Body of pancreas (tissue), 4 donors: ENCODE measurements at regions not wholly inside any gene's neighbourhood (a gene's known extent, or its start where the extent isn't known, plus 50 kb on each side); places are given as distances from the start of the nearest gene placed in this dataset.

Source experiments
- POLR2A ChIP-seq, 3 donors: fragments of 450-650 bp; IDR thresholded peaks; one replicate each; pipeline ENCODE4 v1.6.1; 2016; ENCODE audit warnings: antibody characterized with exemption in 3 of 3, mild to moderate bottlenecking in 2 of 3
- TF ChIP-seq, protein P1 (sequence below), 7 experiments: fragments of 450-650 bp in 4 of 7; fragments of 200-600 bp in 3 of 7; sonication (generic) in 3 of 7; IDR thresholded peaks; one replicate each; pipeline ENCODE4 v1.5.1; 2016 to 2019; ENCODE audit warnings: antibody characterized with exemption in 7 of 7

DNA sequence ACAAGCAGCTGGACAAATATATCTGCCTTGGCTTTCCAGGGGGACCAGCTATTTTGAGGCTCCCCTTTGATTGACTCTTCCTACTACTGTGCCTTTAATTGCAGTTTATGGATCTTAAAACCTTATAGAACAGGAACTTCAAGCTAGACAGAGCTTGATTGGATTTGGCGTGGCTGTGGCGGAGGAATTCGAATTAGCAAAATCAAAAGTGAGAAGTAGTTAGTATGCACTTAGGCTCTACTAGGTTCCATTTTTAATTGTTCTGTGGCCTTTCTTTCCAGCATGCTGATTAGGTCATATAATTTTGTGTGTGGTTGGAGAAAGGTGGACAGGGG, 248.0 kb downstream of the HIVEP2 start:
- TF ChIP-seq POLR2A (IDR thresholded peaks at IDR 0.05), result no peak
- TF ChIP-seq, protein P1, sequence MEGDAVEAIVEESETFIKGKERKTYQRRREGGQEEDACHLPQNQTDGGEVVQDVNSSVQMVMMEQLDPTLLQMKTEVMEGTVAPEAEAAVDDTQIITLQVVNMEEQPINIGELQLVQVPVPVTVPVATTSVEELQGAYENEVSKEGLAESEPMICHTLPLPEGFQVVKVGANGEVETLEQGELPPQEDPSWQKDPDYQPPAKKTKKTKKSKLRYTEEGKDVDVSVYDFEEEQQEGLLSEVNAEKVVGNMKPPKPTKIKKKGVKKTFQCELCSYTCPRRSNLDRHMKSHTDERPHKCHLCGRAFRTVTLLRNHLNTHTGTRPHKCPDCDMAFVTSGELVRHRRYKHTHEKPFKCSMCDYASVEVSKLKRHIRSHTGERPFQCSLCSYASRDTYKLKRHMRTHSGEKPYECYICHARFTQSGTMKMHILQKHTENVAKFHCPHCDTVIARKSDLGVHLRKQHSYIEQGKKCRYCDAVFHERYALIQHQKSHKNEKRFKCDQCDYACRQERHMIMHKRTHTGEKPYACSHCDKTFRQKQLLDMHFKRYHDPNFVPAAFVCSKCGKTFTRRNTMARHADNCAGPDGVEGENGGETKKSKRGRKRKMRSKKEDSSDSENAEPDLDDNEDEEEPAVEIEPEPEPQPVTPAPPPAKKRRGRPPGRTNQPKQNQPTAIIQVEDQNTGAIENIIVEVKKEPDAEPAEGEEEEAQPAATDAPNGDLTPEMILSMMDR (IDR thresholded peaks at IDR 0.05), result no peak
